Suprapubic skin (tissue), 4 donors: ENCODE measurements at regions not wholly inside any gene's neighbourhood (a gene's known extent, or its start where the extent isn't known, plus 50 kb on each side); places are given as distances from the start of the nearest gene placed in this dataset.

ENCODE experiments used
- CTCF ChIP-seq, 2 donors: fragments of 200-600 bp in 1 of 2; fragments of 450-650 bp in 1 of 2; sonication (generic) in 1 of 2; IDR thresholded peaks; one replicate each; pipeline ENCODE4 v1.5.1; 2016 to 2019; ENCODE audit warnings: antibody characterized with exemption in 2 of 2, mild to moderate bottlenecking in 1 of 2, moderate library complexity in 1 of 2
- EP300 ChIP-seq: sonication (generic); formaldehyde crosslinking; IDR thresholded peaks from one replicate; pipeline ENCODE4 v1.6.1; 2017; ENCODE audit warnings: antibody characterized with exemption
- POLR2A ChIP-seq, 2 donors: fragments of 450-650 bp; IDR thresholded peaks; one replicate each; pipeline ENCODE4 v1.6.1; 2017; ENCODE audit warnings: antibody characterized with exemption in 2 of 2, mild to moderate bottlenecking in 2 of 2, moderate library complexity in 2 of 2
- POLR2AphosphoS5 ChIP-seq, 3 donors: sonication (generic); formaldehyde crosslinking; IDR thresholded peaks; one replicate each; pipeline ENCODE4 v1.6.1; 2017; ENCODE audit warnings: antibody characterized with exemption in 3 of 3

- TF ChIP-seq CTCF (IDR thresholded peaks at IDR 0.05) (no peak), POLR2A (IDR thresholded peaks at IDR 0.05) (no peak), EP300 (no peak), POLR2AphosphoS5 (IDR thresholded peaks at IDR 0.05) (no peak)
Observed at GRCh38 chr2:15712551-15713342, 121.1 kb downstream of the DDX1 start.
